ENCODE measurements at regions not wholly inside any gene's neighbourhood (a gene's known extent, or its start where the extent isn't known, plus 50 kb on each side); places are given as distances from the start of the nearest gene placed in this dataset.
A peak's percentile ranks its signal among the peaks of the same experiment; 100 is the strongest.
"Not testable (repeated sequence)": the region's sequence is repeated elsewhere in the genome, so short reads cannot be mapped to it uniquely, and the experiment has no call there.

DNA sequence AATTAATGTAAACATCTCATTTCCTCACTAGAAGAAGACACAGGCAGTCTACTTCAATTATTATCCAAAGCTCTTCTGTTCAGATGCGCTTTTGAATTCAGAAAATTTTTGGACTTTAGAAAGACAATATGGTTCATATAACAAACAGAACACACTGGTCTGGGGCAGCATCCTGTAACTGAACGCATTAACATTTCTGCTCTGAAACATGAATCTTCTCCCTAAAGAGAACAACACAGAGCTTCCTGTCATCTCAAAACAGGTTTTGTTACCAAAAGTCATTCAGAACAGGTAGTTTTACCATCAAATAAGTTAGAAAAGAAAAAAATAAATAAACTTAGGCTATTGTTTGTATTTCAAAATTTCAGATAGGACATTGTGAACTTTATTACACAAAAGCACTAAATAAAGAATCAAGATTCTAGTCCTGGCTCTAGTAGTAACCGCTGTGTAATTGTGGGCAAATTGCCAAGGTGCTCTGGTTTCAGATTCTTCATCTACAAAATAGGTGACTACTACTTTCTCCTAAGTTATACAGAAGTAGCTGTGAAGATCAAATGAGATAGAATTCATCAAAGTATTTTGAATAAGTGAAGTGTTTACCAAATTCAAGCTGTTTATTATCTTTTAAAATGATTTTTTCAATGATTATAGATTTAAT lies 252.3 kb upstream of the RASGEF1B start:
- intact Hi-C loops (cut with DNase I): no loop called here
- Histone ChIP-seq H3K36me3 (replicated peaks in 1 of 2) (no peaks in the 10 kb centered on the region), H3K4me3 (no peak overlapping the region), H3K4me1 (replicated peaks in 1 of 2) (peaks cover 0 to 15% of the 10 kb centered on the region in 2 donors), H3K27ac (no peak overlapping the region), H3K9me3 (replicated peaks in 1 of 3) (no peaks in the 10 kb centered on the region), H3K27me3 (no peaks in the 10 kb centered on the region)
- no peak for TF ChIP-seq CTCF (IDR thresholded peaks at IDR 0.05)
- TF ChIP-seq POLR2A (IDR thresholded peaks at IDR 0.05): no peak
- peak in 5 of 7 donors; percentile 22 to 68 (median 38) for DNase-seq
- WGBS, 4 donors: 54 to 59% (median 55%) methylated on average over 3 of the region's 3 CpGs

GRCh38 chr4:81723019-81723884 lies 251.5 kb upstream of the RASGEF1B start:
- WGBS, 4 donors: 71 to 92% (median 76%) methylated on average over 3 of the region's 3 CpGs

DNA sequence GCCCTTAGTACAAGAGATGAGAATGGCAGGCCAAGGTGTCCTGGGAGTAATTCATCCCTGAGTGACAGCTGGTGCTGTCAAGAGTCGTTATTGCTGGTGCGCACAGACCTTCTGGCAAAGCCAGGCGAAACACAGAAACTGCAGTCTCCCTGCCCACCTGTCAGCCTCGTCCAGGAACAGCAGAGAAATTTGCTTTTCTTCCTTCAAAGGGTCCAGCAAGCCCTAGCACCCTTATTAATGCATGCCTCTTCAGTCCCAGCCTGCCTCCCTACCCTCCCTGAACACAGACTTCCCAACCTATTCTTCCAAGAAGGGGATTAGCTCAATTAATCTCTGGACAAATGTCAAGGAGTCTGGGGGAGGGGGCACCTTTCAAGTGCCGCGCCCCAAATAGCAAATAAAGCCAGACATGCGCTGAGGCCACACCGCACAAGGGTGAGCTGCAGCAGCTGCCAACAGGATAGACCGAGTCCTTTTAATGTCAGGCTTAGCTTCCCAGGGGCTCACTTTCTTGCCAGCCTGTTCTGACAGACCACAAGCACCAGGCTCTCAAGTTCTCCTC lies 250.7 kb upstream of the RASGEF1B start:
- Histone ChIP-seq H3K9me3 (replicated peaks in 1 of 3) (no peaks in the 10 kb centered on the region), H3K27ac (no peak overlapping the region), H3K4me1 (replicated peaks in 1 of 2) (peaks cover 0 to 15% of the 10 kb centered on the region in 2 donors), H3K4me3 (no peak overlapping the region), H3K36me3 (replicated peaks in 1 of 2) (no peaks in the 10 kb centered on the region), H3K27me3 (no peaks in the 10 kb centered on the region)
- no peak for DNase-seq
- TF ChIP-seq POLR2A (IDR thresholded peaks at IDR 0.05) (no peak), CTCF (IDR thresholded peaks at IDR 0.05) (no peak)
- intact Hi-C loops (cut with DNase I): no loop called here
- WGBS, 4 donors: 55 to 76% (median 69%) methylated on average over 6 to 9 of the region's 9 CpGs

More at GRCh38 chr4:81723019-81723884, 251.5 kb upstream of the RASGEF1B start:
- Histone ChIP-seq H3K9me3 (replicated peaks in 1 of 3) (no peaks in the 10 kb centered on the region), H3K36me3 (replicated peaks in 1 of 2) (no peaks in the 10 kb centered on the region), H3K27me3 (no peaks in the 10 kb centered on the region), H3K4me1 (replicated peaks in 1 of 2) (peaks cover 0 to 15% of the 10 kb centered on the region in 2 donors), H3K27ac (no peak overlapping the region), H3K4me3 (no peak overlapping the region)
- intact Hi-C loops (cut with DNase I): no loop called here
- DNase-seq: no peak
- no peak for TF ChIP-seq CTCF (IDR thresholded peaks at IDR 0.05)
- TF ChIP-seq POLR2A (IDR thresholded peaks at IDR 0.05): no peak

DNA sequence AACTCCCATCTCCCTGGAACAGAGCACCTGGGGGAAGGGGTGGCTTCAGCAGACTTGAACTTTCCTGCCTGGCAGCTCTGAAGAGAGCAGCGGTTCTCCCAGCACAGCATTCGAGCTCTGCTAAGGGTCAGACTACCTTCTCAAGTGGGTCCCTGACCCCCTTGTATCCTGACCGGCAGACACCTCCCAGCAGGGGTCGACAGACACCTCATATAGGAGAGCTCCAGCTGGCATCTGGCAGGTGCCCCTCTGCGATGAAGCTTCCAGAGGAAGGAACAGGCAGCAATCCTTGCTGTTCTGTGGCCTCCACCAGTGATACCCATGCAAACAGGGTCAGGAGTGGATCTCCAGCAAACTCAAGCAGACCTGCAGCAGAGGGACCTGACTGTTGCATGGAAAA lies 244.1 kb upstream of the RASGEF1B start:
- no peaks in the 10 kb centered on the region for H3K9me3 ChIP-seq (replicated peaks in 1 of 3)
- H3K4me3 ChIP-seq: no peak overlapping the region
- no peak for TF ChIP-seq POLR2A (IDR thresholded peaks at IDR 0.05)
- TF ChIP-seq CTCF (IDR thresholded peaks at IDR 0.05): no peak
- H3K4me1 ChIP-seq (replicated peaks in 1 of 2): no peaks in the 10 kb centered on the region
- H3K27me3 ChIP-seq: no peaks in the 10 kb centered on the region
- DNase-seq: no peak
- 75 to 100% (median 76%) methylated on average over 1 to 5 of the region's 5 CpGs for WGBS, 4 donors
- intact Hi-C loops (cut with DNase I): no loop called here
- no peak overlapping the region for H3K27ac ChIP-seq
- H3K36me3 ChIP-seq (replicated peaks in 1 of 2): no peaks in the 10 kb centered on the region

DNA sequence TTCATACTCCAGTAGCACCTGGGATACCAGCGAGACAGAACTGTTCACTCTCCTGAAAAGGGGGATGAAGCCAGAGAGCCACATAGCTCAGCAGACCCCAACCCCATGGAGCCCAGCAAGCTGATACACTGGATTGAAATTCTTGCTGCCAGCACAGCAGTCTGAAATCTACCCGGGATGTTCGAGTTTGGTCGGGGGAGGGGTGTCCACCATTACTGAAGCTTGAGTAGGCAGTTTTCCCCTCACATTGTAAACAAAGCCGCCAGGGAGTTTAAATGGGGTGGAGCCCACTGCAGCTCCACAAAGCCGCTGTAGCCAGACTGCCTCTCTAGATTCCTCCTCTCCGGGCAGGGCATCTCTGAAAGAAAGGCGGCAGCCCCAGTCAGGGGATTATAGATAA lies 243.7 kb upstream of the RASGEF1B start:
- H3K27ac ChIP-seq; H3K4me1 ChIP-seq (replicated peaks in 1 of 2); H3K4me3 ChIP-seq; intact Hi-C loops (cut with DNase I); H3K27me3 ChIP-seq; DNase-seq; H3K9me3 ChIP-seq (replicated peaks in 1 of 3); H3K36me3 ChIP-seq (replicated peaks in 1 of 2): not testable (repeated sequence)
- WGBS, 4 donors: 42 to 76% (median 64%) methylated on average over 2 to 8 of the region's 8 CpGs
